ENCODE measurements at regions not wholly inside any gene's neighbourhood (a gene's known extent, or its start where the extent isn't known, plus 50 kb on each side); places are given as distances from the start of the nearest gene placed in this dataset.
A peak's percentile ranks its signal among the peaks of the same experiment; 100 is the strongest.

DNA sequence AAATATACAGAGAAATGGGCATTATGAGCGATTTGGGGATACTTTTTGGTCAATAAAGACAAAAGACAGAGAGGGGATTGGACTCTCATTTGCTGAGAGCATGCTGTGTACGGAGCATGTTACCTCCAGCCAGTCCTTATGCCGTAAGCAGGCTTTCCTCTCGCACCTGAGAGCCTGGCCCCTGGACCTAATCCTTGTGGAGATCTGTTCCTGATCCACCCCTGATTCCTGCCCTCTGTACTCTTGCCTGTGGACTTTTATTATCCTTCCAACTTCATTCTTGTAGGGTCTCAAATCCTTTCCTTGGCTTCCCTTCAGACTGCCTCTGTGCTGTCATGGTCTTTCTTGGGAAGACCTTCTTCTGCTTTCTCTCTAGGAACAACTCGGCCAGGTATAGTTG lies 803.1 kb upstream of the RAB6C start:
- no peak overlapping the region for H3K4me3 ChIP-seq (replicated peaks; ENCODE audit: low read depth, low read length)
- TF ChIP-seq, protein P1, sequence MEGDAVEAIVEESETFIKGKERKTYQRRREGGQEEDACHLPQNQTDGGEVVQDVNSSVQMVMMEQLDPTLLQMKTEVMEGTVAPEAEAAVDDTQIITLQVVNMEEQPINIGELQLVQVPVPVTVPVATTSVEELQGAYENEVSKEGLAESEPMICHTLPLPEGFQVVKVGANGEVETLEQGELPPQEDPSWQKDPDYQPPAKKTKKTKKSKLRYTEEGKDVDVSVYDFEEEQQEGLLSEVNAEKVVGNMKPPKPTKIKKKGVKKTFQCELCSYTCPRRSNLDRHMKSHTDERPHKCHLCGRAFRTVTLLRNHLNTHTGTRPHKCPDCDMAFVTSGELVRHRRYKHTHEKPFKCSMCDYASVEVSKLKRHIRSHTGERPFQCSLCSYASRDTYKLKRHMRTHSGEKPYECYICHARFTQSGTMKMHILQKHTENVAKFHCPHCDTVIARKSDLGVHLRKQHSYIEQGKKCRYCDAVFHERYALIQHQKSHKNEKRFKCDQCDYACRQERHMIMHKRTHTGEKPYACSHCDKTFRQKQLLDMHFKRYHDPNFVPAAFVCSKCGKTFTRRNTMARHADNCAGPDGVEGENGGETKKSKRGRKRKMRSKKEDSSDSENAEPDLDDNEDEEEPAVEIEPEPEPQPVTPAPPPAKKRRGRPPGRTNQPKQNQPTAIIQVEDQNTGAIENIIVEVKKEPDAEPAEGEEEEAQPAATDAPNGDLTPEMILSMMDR (IDR thresholded peaks at IDR 0.05; ENCODE audit: low read length, missing control alignments) = no peak
- no peak for DNase-seq (ENCODE audit: low read depth)

DNA sequence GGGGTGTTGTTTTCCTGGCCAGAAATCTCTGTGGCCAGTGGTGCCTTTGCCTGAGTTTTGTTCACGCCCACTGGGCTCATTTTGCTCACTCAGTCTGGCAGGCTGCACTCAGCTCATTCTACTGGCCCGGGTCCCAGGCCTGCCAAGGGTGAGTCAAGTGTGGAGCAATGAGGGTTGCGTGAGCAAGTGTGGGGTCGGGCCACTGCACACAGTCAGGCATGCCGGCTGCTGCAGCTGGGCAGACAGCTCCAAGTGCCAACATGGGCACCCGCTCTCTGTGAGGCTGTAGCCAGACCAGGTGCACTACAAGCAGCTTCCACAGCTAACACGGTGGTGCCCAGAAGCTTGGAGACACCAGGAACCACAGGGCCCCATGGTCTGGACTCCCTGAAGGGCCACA lies 801.1 kb upstream of the RAB6C start:
- no peak overlapping the region for H3K4me3 ChIP-seq (replicated peaks; ENCODE audit: low read depth, low read length)
- DNase-seq (ENCODE audit: low read depth) = peak; percentile 51
- TF ChIP-seq, protein P1 (IDR thresholded peaks at IDR 0.05; ENCODE audit: low read length, missing control alignments) = no peak

DNA sequence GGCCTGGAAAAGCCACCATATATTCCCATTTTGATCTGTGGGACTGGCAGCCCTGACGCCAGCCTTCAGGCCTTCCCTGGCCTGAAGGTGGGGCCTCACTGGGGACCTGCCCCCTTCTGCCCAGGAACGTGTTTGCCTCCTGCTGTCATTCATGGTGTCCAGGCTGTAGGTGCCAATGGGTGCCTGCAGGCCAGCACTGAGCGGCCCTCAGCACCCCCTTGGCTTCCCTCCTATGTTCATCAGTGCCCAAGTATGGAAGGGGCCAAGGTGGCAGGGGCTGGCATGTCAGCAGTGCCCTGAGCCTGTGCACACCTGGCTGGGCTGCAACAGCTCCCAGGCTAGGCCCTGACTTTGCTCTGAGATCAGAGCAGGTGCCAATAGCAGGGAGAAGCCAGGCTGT lies 800.3 kb upstream of the RAB6C start:
- H3K4me3 ChIP-seq (replicated peaks; ENCODE audit: low read depth, low read length) = no peak overlapping the region
- DNase-seq (ENCODE audit: low read depth) = no peak
- TF ChIP-seq, protein P1 (IDR thresholded peaks at IDR 0.05; ENCODE audit: low read length, missing control alignments) = no peak

DNA sequence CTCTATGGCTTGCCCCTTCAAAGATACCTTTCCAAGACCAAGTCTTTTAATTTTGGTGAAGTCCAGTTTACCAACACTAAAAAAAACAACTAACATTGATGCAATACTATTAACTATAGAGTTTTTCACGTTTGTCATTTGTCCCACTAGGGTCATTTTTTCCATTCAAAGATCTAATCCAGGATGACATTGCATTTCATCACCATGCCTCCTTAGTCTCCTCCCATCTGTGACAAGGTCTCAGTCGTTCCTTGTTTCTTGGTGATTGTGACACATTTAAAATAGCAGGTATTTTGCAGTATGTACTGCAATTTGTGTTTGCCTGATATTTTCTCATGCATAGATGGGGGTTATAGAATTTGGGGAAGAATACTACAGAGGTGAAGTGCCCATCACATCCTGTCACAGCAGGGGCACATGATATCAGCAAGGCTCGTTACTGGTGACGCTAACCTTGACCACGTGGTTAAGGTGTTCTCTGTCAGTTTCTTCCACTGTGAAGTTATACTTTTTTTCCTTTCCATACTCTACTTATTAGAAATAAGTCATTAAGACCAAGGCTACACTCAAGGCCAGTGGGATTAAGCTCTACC lies 799.2 kb upstream of the RAB6C start:
- no peak for DNase-seq (ENCODE audit: low read depth)
- TF ChIP-seq, protein P1 (IDR thresholded peaks at IDR 0.05; ENCODE audit: low read length, missing control alignments) = no peak
- no peak overlapping the region for H3K4me3 ChIP-seq (replicated peaks; ENCODE audit: low read depth, low read length)

DNA sequence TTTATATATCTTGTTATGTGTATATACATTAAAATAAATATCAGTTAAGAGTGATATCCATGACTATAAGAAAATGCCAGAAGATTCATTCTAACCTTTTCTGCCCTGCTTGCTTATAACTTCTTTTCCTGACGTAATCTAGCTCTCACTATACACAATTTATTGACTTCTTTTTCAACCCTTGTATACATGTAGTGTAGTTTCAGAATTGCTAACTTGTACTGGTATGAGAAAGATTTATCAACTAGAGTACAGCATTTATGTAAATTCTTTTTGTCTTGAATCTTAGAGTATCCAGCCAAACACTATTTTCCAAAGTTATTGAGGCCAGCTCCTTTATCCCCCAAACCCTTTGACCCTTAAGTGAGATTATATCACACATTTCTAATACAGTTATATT lies 798.0 kb upstream of the RAB6C start:
- TF ChIP-seq, protein P1 (IDR thresholded peaks at IDR 0.05; ENCODE audit: low read length, missing control alignments) = no peak
- DNase-seq (ENCODE audit: low read depth) = no peak
- H3K4me3 ChIP-seq (replicated peaks; ENCODE audit: low read depth, low read length) = no peak overlapping the region

DNA sequence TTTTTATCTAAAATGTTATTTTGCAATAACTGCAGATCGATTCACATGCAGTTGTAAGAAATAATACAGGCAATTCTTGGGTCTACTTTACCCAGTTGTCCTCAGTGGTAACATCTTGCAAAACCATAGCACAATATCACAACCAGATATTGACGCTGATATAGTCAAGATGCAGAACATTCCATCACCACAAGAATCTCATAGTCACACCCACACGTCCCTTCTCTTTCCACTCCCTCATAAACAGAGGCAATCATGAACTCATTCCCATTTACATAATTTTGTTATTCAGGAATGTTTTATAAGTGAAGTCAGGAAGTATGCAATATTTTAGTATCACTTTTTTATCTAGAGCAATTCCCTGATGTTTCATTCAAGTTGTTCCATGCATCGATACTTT lies 797.5 kb upstream of the RAB6C start:
- no peak overlapping the region for H3K4me3 ChIP-seq (replicated peaks; ENCODE audit: low read depth, low read length)
- TF ChIP-seq, protein P1 (IDR thresholded peaks at IDR 0.05; ENCODE audit: low read length, missing control alignments) = no peak
- no peak for DNase-seq (ENCODE audit: low read depth)

DNA sequence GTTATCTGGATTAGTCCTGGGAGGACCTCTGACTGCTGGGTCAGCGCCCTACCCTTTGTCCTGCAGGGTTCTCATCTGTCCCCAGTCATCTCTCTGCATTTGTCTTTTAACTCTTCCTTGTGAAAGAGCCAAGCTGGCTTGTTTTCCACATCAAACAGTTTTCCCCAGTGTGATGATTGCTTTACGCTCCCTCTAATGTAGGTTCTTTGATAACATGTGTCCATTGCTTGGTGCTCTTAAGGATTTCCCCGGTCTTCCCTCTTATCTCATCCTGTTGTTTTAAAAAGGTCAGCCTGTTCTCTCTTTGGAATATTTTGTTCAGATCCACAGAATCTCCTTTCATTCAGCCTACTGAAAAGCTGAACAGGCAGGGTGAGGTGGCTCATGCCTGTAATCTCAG lies 792.1 kb upstream of the RAB6C start:
- no peak overlapping the region for H3K4me3 ChIP-seq (replicated peaks; ENCODE audit: low read depth, low read length)
- no peak for DNase-seq (ENCODE audit: low read depth)
- TF ChIP-seq, protein P1 (IDR thresholded peaks at IDR 0.05; ENCODE audit: low read length, missing control alignments) = no peak
